ENCODE measurements at regions not wholly inside any gene's neighbourhood (a gene's known extent, or its start where the extent isn't known, plus 50 kb on each side); places are given as distances from the start of the nearest gene placed in this dataset.

DNA sequence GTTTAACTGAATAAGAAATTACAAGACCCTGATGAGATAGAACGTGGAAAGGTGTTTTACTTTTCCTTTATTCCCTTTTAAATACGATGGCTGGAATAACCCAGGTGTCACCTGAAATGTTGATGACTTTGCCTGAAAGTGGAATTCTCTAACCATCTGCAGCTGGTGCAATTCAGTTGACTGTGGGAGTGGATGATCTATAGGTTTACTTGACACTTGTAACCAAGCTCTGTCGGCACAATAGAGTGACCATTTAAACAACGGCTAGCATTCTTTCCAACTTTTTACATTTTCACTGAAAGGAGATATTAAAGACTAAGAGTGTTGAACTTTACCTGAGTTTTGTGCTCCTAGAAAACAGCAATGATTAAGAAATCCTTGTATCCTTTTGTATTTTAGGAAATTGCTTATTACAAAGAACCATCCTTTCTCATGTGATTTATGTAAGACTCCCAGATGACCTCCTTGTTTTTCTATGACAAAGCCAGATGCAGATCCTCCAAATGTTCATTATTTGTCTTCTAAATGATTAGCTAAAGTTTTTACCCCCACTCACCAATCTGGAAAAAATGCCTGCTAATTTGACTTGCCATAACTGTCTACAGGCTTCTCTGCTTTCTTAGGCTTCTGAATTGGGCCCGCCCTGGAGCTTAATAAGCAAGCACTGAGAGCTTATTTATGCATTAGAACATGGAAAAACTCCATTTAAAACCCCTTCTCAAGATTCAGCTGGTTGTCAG lies 129.5 kb upstream of the LRRC7 start:
- TF ChIP-seq ZNF138 (CRISPR knock-in tag; conservative IDR thresholded peaks at IDR 0.05) (no peak), ZNF416 (CRISPR knock-in tag; IDR thresholded peaks at IDR 0.05) (no peak), ZNF423 (CRISPR knock-in tag; IDR thresholded peaks at IDR 0.05) (no peak), CREB1 (CRISPR knock-in tag; IDR thresholded peaks at IDR 0.05) (no peak), SP1 (CRISPR knock-in tag; conservative IDR thresholded peaks at IDR 0.05) (no peak), NR3C1 (CRISPR knock-in tag; conservative IDR thresholded peaks at IDR 0.05; ENCODE audit: low read depth) (no peak)
- TF ChIP-seq, protein P1, sequence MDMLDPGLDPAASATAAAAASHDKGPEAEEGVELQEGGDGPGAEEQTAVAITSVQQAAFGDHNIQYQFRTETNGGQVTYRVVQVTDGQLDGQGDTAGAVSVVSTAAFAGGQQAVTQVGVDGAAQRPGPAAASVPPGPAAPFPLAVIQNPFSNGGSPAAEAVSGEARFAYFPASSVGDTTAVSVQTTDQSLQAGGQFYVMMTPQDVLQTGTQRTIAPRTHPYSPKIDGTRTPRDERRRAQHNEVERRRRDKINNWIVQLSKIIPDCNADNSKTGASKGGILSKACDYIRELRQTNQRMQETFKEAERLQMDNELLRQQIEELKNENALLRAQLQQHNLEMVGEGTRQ (CRISPR knock-in tag; IDR thresholded peaks at IDR 0.05), result no peak
- TF ChIP-seq, protein P2, sequence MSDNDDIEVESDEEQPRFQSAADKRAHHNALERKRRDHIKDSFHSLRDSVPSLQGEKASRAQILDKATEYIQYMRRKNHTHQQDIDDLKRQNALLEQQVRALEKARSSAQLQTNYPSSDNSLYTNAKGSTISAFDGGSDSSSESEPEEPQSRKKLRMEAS (CRISPR knock-in tag; IDR thresholded peaks at IDR 0.05), result no peak
- TF ChIP-seq, protein P3, sequence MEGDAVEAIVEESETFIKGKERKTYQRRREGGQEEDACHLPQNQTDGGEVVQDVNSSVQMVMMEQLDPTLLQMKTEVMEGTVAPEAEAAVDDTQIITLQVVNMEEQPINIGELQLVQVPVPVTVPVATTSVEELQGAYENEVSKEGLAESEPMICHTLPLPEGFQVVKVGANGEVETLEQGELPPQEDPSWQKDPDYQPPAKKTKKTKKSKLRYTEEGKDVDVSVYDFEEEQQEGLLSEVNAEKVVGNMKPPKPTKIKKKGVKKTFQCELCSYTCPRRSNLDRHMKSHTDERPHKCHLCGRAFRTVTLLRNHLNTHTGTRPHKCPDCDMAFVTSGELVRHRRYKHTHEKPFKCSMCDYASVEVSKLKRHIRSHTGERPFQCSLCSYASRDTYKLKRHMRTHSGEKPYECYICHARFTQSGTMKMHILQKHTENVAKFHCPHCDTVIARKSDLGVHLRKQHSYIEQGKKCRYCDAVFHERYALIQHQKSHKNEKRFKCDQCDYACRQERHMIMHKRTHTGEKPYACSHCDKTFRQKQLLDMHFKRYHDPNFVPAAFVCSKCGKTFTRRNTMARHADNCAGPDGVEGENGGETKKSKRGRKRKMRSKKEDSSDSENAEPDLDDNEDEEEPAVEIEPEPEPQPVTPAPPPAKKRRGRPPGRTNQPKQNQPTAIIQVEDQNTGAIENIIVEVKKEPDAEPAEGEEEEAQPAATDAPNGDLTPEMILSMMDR (IDR thresholded peaks at IDR 0.05), result no peak

Measured in WTC11 (cell line).